Body of pancreas (tissue), 4 donors: ENCODE measurements at regions not wholly inside any gene's neighbourhood (a gene's known extent, or its start where the extent isn't known, plus 50 kb on each side); places are given as distances from the start of the nearest gene placed in this dataset.

Source experiments
- ATAC-seq: fragments of 150-250 bp; one replicate; pipeline ENCODE4 v1.9.1; 2016
- DNase-seq, 4 donors: peaks; one replicate each; pipeline ENCODE4 v3.0.0-alpha.2; 2019
- H3K27ac ChIP-seq, 4 donors: fragments of 200-600 bp; sonication (generic); 1 replicate in 3 of 4; 2 replicates in 1 of 4; pipeline versions ENCODE4 v1.5.1 to v1.6.1; 2016 to 2019; ENCODE audit warnings: mild to moderate bottlenecking in 1 of 4, mixed read lengths in 1 of 4, moderate library complexity in 1 of 4
- H3K27me3 ChIP-seq, 2 donors: fragments of 200-600 bp; sonication (generic); one replicate each; pipeline ENCODE4 v1.6.0; 2016; ENCODE audit warnings: mild to moderate bottlenecking in 1 of 2
- H3K36me3 ChIP-seq, 2 donors: fragments of 200-600 bp; sonication (generic); replicated peaks in 1 of 2; 2 replicates each; pipeline ENCODE4 v1.5.1; 2016; ENCODE audit warnings: low read depth in 2 of 2; ENCODE audit not compliant: insufficient read depth in 1 of 2
- H3K4me1 ChIP-seq: fragments of 200-600 bp; sonication (generic); one replicate; pipeline ENCODE4 v1.6.0; 2016
- H3K4me3 ChIP-seq, 2 donors: fragments of 200-600 bp; sonication (generic); 1 replicate in 1 of 2; 2 replicates in 1 of 2; pipeline ENCODE4 v1.5.1; 2016 to 2019
- H3K9me3 ChIP-seq, 3 donors: fragments of 200-600 bp; sonication (generic); 1 replicate in 2 of 3; 2 replicates in 1 of 3; pipeline ENCODE4 v1.5.1; 2016
- POLR2A ChIP-seq, 3 donors: fragments of 450-650 bp; IDR thresholded peaks; one replicate each; pipeline ENCODE4 v1.6.1; 2016; ENCODE audit warnings: antibody characterized with exemption in 3 of 3, mild to moderate bottlenecking in 2 of 3
- WGBS, 2 donors: methylation state at CpG; one replicate each; pipeline ENCODE4 v1.1.5; 2017; 5-methylcytosine and 5-hydroxymethylcytosine counted together
- intact Hi-C: fragments of 100-400 bp; cut with DNase I; formaldehyde crosslinking; loops from one replicate; pipeline ENCODE4 v1.15.1; 2023
- TF ChIP-seq, protein P1 (sequence below), 7 experiments: fragments of 450-650 bp in 4 of 7; fragments of 200-600 bp in 3 of 7; sonication (generic) in 3 of 7; IDR thresholded peaks; one replicate each; pipeline ENCODE4 v1.5.1; 2016 to 2019; ENCODE audit warnings: antibody characterized with exemption in 7 of 7

DNA sequence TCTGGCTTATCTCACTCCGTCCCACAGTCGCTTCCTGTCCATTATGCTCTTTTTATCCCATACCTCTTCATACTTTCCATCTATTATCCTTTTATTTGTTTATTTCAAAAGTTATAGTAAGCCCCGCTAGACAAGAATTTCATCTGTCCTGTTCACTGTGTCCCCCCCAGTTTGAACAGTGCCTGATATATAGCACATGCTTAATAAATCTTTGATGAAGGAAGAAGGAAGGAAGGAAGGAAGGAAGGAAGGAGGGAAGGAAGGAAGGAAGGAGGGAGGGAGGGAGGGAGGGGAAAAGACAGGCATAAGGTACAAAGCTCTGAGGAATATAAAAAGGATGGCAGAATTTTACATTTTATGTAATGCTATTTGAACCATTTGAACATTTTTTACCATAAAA is 324.7 kb downstream of the GXYLT1 start:
- no peak for TF ChIP-seq POLR2A (IDR thresholded peaks at IDR 0.05)
- TF ChIP-seq, protein P1, sequence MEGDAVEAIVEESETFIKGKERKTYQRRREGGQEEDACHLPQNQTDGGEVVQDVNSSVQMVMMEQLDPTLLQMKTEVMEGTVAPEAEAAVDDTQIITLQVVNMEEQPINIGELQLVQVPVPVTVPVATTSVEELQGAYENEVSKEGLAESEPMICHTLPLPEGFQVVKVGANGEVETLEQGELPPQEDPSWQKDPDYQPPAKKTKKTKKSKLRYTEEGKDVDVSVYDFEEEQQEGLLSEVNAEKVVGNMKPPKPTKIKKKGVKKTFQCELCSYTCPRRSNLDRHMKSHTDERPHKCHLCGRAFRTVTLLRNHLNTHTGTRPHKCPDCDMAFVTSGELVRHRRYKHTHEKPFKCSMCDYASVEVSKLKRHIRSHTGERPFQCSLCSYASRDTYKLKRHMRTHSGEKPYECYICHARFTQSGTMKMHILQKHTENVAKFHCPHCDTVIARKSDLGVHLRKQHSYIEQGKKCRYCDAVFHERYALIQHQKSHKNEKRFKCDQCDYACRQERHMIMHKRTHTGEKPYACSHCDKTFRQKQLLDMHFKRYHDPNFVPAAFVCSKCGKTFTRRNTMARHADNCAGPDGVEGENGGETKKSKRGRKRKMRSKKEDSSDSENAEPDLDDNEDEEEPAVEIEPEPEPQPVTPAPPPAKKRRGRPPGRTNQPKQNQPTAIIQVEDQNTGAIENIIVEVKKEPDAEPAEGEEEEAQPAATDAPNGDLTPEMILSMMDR (IDR thresholded peaks at IDR 0.05) = no peak
- no peaks in the 10 kb centered on the region for H3K4me1 ChIP-seq
- no peak for ATAC-seq
- no peak for DNase-seq
- H3K27me3 ChIP-seq = no peaks in the 10 kb centered on the region
- intact Hi-C loops = no loop called here
- no peak overlapping the region for H3K27ac ChIP-seq
- no peak overlapping the region for H3K4me3 ChIP-seq
- H3K36me3 ChIP-seq = no peaks in the 10 kb centered on the region
- no peaks in the 10 kb centered on the region for H3K9me3 ChIP-seq
- WGBS, 2 donors = 69 to 72% methylated on average over 3 of the region's 3 CpGs

- intact Hi-C loops = no loop called here
- H3K27ac ChIP-seq = no peak overlapping the region
- H3K27me3 ChIP-seq = no peaks in the 10 kb centered on the region
- no peaks in the 10 kb centered on the region for H3K4me1 ChIP-seq
- H3K9me3 ChIP-seq = no peaks in the 10 kb centered on the region
- 44 to 58% methylated on average over 2 of the region's 2 CpGs for WGBS, 2 donors
- TF ChIP-seq POLR2A (IDR thresholded peaks at IDR 0.05) = no peak
- TF ChIP-seq, protein P1 (IDR thresholded peaks at IDR 0.05) = no peak
- ATAC-seq = no peak
- H3K36me3 ChIP-seq = no peaks in the 10 kb centered on the region
- no peak for DNase-seq
- H3K4me3 ChIP-seq = no peak overlapping the region
Observed at GRCh38 chr12:41804026-41804425, 340.6 kb downstream of the GXYLT1 start.

GRCh38 chr12:41802803-41803202 is 341.9 kb downstream of the GXYLT1 start:
- Histone ChIP-seq H3K4me3 (no peak overlapping the region), H3K36me3 (no peaks in the 10 kb centered on the region), H3K4me1 (no peaks in the 10 kb centered on the region), H3K27me3 (no peaks in the 10 kb centered on the region), H3K27ac (no peak overlapping the region), H3K9me3 (no peaks in the 10 kb centered on the region)
- intact Hi-C loops = no loop called here
- ATAC-seq = no peak
- WGBS, 2 donors = 41 to 42% methylated on average over 2 of the region's 2 CpGs
- TF ChIP-seq, protein P1 (IDR thresholded peaks at IDR 0.05) = no peak
- no peak for TF ChIP-seq POLR2A (IDR thresholded peaks at IDR 0.05)
- DNase-seq = no peak

DNA sequence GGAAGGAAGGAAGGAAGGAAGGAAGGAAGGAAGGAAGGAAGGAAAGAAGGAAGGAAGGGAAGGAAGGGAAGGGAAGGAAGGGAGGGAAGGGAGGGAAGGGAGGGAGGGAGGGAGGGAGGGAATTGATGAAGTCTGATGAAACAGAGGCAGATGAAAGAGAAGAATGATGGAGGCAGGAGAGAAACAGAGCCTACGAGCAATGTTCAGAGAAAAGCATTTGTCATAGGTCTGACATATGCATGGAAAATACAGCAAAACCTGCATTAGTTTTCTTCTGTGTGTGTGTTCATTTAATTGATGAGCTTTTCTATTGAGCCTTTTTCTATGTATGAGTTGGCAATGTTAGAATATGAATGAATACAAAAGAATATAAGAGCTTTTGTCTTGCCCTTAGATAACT is 343.4 kb downstream of the GXYLT1 start:
- H3K9me3 ChIP-seq = no peaks in the 10 kb centered on the region
- no peaks in the 10 kb centered on the region for H3K4me1 ChIP-seq
- WGBS, 2 donors = 37 to 53% methylated on average over 1 of the region's 1 CpG
- no peak for DNase-seq
- no peak overlapping the region for H3K27ac ChIP-seq
- no peak overlapping the region for H3K4me3 ChIP-seq
- no peak for ATAC-seq
- H3K36me3 ChIP-seq = no peaks in the 10 kb centered on the region
- no peaks in the 10 kb centered on the region for H3K27me3 ChIP-seq
- intact Hi-C loops = no loop called here
- TF ChIP-seq, protein P1 (IDR thresholded peaks at IDR 0.05) = no peak
- no peak for TF ChIP-seq POLR2A (IDR thresholded peaks at IDR 0.05)

DNA sequence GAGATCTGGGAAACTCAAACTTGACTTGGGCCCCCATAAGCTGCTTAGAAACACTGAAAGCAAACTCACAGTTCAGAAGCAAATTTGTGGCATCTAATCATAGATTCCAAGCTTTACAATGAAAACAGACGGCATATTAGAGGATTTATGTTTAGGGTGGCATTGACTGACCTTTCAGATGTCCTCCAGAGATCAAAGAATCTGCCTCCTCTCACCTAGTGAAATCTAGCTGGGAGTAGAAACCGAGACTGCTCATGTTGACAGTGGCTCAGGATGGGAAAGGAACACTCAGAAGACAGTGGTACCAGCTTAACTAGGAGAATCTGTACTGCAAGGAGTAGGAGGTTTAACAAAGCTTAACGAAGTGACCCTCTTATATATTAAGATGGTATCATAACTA is 345.0 kb downstream of the GXYLT1 start:
- H3K4me1 ChIP-seq = no peaks in the 10 kb centered on the region
- intact Hi-C loops = no loop called here
- H3K9me3 ChIP-seq = no peaks in the 10 kb centered on the region
- no peak for DNase-seq
- TF ChIP-seq POLR2A (IDR thresholded peaks at IDR 0.05) = no peak
- TF ChIP-seq, protein P1 (IDR thresholded peaks at IDR 0.05) = no peak
- ATAC-seq = no peak
- H3K27me3 ChIP-seq = no peaks in the 10 kb centered on the region
- no peaks in the 10 kb centered on the region for H3K36me3 ChIP-seq
- no peak overlapping the region for H3K4me3 ChIP-seq
- no peak overlapping the region for H3K27ac ChIP-seq
- WGBS, 2 donors = 52 to 62% methylated on average over 3 of the region's 3 CpGs
